Osteocyte (in vitro differentiated cells): ENCODE measurements at regions not wholly inside any gene's neighbourhood (a gene's known extent, or its start where the extent isn't known, plus 50 kb on each side); places are given as distances from the start of the nearest gene placed in this dataset.

ENCODE experiments used
- DNase-seq: peaks from one replicate; pipeline ENCODE4 v3.0.0; 2021; ENCODE audit warnings: mixed read lengths; ENCODE audit not compliant: unreplicated experiment; ENCODE audit errors: extremely low spot score
- H3K27ac Mint-ChIP-seq: one replicate; pipeline ENCODE4 v1.8.0; 2021; ENCODE audit warnings: mild to moderate bottlenecking, mixed read lengths; ENCODE audit not compliant: unreplicated experiment
- H3K27me3 Mint-ChIP-seq: one replicate; pipeline ENCODE4 v1.8.0; 2021; ENCODE audit warnings: mixed read lengths; ENCODE audit not compliant: unreplicated experiment
- H3K36me3 Mint-ChIP-seq: one replicate; pipeline ENCODE4 v1.8.0; 2021; ENCODE audit warnings: mixed read lengths; ENCODE audit not compliant: unreplicated experiment
- H3K4me1 Mint-ChIP-seq: one replicate; pipeline ENCODE4 v1.8.0; 2021; ENCODE audit warnings: mixed read lengths; ENCODE audit not compliant: unreplicated experiment
- H3K4me3 Mint-ChIP-seq: one replicate; pipeline ENCODE4 v1.8.0; 2021; ENCODE audit warnings: mild to moderate bottlenecking, moderate library complexity, mixed read lengths; ENCODE audit not compliant: unreplicated experiment
- H3K9me3 Mint-ChIP-seq: one replicate; pipeline ENCODE4 v1.8.0; 2021; ENCODE audit warnings: mixed read lengths; ENCODE audit not compliant: unreplicated experiment
- TF ChIP-seq, protein P1 (sequence below): fragments of 200-600 bp; sonication (generic); IDR thresholded peaks from 2 replicates; pipeline ENCODE4 v1.5.0; 2021; ENCODE audit warnings: antibody characterized with exemption, mild to moderate bottlenecking, moderate library complexity

DNA sequence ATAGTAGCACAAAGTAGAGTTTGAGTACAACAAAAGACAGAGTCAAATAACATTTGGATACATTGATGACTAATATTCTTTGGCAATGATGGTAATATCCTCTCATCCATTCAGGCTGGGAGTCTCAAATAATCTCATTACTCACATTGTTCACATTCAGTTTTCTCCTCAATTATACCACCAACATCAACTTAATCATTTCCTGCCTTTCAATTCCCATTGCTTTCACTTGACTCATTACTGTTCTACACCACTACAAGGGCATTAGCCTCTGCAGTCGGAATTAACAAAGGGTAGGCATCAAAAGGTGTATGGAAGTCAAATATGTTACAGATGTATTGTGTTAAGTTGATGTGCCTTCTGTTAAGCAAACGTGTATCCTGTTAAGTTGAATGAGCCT, 518.4 kb upstream of the SLITRK1 start:
- DNase-seq: no peak
- peaks cover 12% of the 10 kb centered on the region for H3K9me3 Mint-ChIP-seq

DNA sequence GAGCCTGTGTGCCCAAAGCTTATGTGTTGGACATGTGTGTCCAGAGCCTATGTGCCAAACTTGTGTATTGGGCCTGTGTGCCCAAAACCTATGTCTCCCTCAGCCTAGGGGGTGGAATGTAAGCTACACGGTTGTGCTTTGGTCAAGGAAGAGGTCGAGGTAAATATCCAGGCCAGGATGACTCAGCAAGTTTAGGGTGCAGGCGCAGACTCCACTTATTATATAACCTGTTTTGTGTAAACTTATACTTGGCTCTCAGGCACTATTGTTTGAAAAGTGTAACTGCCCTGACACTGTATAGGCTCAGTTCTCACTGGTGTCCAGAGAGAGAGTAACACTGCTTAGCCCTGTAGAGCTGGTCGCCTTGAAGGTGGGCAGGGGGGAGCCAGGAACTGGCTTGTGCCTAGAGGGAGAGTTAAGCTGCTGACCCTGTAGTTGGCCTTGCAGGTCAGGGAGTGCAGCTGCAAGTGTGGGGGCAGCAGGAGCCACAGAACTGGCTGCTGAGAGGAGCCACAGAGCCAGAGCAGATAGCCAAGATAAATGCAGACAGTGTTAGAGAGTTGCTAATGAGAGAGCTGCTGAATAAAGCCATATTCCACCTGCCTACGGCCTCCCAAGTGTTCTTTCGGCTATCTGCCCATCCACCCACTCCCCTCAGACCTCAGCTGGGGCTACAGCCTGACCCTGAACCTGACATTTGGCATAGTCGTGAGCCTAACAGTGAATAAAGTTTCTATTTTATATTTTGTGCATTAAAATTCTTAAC, 517.2 kb upstream of the SLITRK1 start:
- Mint-ChIP-seq H3K9me3 (peaks cover 21% of the 10 kb centered on the region), H3K4me3 (no peak overlapping the region), H3K27ac (no peak overlapping the region), H3K36me3 (no peaks in the 10 kb centered on the region), H3K27me3 (no peaks in the 10 kb centered on the region), H3K4me1 (peaks cover 8% of the 10 kb centered on the region)
- TF ChIP-seq, protein P1, sequence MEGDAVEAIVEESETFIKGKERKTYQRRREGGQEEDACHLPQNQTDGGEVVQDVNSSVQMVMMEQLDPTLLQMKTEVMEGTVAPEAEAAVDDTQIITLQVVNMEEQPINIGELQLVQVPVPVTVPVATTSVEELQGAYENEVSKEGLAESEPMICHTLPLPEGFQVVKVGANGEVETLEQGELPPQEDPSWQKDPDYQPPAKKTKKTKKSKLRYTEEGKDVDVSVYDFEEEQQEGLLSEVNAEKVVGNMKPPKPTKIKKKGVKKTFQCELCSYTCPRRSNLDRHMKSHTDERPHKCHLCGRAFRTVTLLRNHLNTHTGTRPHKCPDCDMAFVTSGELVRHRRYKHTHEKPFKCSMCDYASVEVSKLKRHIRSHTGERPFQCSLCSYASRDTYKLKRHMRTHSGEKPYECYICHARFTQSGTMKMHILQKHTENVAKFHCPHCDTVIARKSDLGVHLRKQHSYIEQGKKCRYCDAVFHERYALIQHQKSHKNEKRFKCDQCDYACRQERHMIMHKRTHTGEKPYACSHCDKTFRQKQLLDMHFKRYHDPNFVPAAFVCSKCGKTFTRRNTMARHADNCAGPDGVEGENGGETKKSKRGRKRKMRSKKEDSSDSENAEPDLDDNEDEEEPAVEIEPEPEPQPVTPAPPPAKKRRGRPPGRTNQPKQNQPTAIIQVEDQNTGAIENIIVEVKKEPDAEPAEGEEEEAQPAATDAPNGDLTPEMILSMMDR: no peak
- DNase-seq: no peak

More for the DNA sequence above, 518.4 kb upstream of the SLITRK1 start:
- no peaks in the 10 kb centered on the region for H3K27me3 Mint-ChIP-seq
- H3K4me1 Mint-ChIP-seq: peaks cover 14% of the 10 kb centered on the region
- no peaks in the 10 kb centered on the region for H3K36me3 Mint-ChIP-seq
- no peak overlapping the region for H3K4me3 Mint-ChIP-seq
- no peak overlapping the region for H3K27ac Mint-ChIP-seq
- TF ChIP-seq, protein P1: no peak

DNA sequence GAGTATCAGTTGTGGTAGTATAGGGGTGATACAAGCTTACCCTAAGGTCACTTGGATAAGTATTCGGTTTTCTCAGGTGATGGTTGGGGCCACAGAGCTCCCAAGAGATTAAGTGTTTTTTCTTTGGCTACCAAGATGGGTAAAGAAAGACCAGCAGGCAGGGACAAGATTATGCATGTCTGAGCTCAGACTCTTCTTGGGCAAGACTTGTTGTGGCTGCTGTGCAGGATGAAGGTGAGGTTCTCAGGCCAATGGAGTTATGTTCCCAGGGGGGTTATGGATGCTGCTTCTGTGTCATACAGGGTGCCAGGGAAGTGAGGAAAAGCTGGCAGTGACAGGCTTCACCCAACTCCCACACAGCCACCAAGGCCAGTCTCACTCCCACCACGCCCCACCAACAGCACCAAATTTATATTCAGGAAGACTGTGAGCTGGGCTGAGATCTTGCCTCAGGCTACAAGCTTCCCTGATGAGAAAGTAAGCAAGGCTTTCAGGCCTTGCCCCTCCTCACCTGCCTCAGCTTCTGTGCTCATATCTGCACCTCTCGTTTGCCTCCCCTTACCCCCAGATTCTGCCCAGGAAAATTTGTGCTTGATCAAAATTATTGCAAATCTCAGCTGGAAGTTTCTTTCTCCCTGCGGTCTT, 511.8 kb upstream of the SLITRK1 start:
- peaks cover 3% of the 10 kb centered on the region for H3K36me3 Mint-ChIP-seq
- peaks cover 11% of the 10 kb centered on the region for H3K9me3 Mint-ChIP-seq
- H3K27me3 Mint-ChIP-seq: no peaks in the 10 kb centered on the region
- DNase-seq: no peak
- H3K27ac Mint-ChIP-seq: no peak overlapping the region
- peaks cover 5% of the 10 kb centered on the region for H3K4me1 Mint-ChIP-seq
- TF ChIP-seq, protein P1: no peak
- H3K4me3 Mint-ChIP-seq: no peak overlapping the region

DNA sequence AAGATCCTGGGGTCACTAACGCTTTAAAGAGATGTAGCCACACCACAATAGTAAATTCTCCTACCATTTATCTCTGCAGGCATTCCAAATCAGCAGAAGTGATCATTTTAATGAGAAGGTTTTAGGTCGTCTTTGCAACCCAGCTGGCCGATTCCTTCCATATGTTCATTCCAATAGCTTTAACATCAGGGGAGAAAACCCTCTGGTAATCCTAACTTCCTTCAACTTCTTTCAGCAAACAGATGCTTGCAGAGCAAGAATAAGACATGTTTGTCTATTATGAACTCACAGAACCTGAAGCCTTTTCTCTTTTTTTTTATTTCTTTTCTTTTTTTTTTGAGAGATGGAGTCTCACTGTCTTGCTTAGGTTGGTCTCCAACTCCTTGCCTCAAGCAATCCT, 498.6 kb upstream of the SLITRK1 start:
- H3K36me3 Mint-ChIP-seq: peaks cover 6% of the 10 kb centered on the region
- peak overlapping the region; percentile 37 for H3K27ac Mint-ChIP-seq
- no peaks in the 10 kb centered on the region for H3K27me3 Mint-ChIP-seq
- DNase-seq: no peak
- H3K4me1 Mint-ChIP-seq: peaks cover 13% of the 10 kb centered on the region
- H3K9me3 Mint-ChIP-seq: peaks cover 11% of the 10 kb centered on the region
- peak overlapping the region; percentile 27 for H3K4me3 Mint-ChIP-seq
- TF ChIP-seq, protein P1: no peak

DNA sequence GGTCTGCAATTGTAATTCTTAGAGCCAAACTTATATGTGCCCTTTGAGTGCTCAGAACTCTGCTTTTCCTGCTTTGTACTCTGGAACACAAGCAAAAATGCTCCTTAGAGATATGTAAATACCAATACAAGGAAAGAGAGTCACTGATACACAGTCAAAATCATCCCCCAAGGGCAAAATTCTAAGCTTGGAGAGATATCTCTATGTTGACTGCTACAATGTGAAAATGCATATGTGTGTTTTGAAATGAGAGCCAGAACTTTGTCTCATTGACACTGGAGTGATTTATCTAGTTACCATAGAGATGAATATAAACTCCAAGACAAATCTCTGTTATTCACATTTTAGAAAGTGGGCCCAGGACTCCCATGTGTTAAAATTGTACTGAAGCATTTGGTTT, 494.8 kb upstream of the SLITRK1 start:
- Mint-ChIP-seq H3K27ac (no peak overlapping the region), H3K4me1 (peaks cover 13% of the 10 kb centered on the region), H3K4me3 (no peak overlapping the region)

More for the DNA sequence above, 494.8 kb upstream of the SLITRK1 start:
- Mint-ChIP-seq H3K27me3 (no peaks in the 10 kb centered on the region), H3K9me3 (peaks cover 4% of the 10 kb centered on the region), H3K36me3 (no peaks in the 10 kb centered on the region)
- DNase-seq: no peak
- TF ChIP-seq, protein P1: no peak
